H1 (cell line): ENCODE measurements at regions not wholly inside any gene's neighbourhood (a gene's known extent, or its start where the extent isn't known, plus 50 kb on each side); places are given as distances from the start of the nearest gene placed in this dataset.

ENCODE experiments used
- EGR1 ChIP-seq: IDR thresholded peaks from 2 replicates; pipeline ENCODE4 v1.6.1; 2011; ENCODE audit warnings: low read depth, low read length, borderline replicate concordance
- MAFK ChIP-seq: IDR thresholded peaks from 2 replicates; pipeline ENCODE4 v1.6.1; 2012; ENCODE audit warnings: low read depth, mild to moderate bottlenecking, improper control_type of control experiment, low read length
- SIRT6 ChIP-seq: IDR thresholded peaks from one replicate; pipeline ENCODE4 v1.7.1; 2012; ENCODE audit warnings: low read length, inconsistent platforms
- TF ChIP-seq, protein P1 (sequence below): IDR thresholded peaks from 2 replicates; pipeline ENCODE4 v1.6.1; 2012; ENCODE audit warnings: inconsistent platforms

DNA sequence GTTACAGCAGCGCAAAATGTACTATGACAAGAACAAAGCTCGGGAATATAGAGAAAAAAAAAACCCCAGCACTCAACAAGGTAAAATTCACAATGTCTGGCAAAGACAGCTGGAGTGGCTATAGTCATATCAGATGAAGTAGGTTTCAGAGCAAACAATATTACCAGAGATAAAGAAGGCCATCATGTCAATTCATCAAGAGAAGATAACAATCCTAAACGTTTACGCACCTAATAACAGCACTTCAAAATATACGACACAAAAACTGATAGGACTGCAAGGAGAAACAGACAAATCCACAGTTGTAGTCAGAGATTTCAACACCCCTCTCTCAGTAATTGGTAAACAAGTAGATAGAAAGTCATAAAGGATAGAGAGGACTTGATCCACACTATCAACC, 455.2 kb downstream of the PTPRU start (continued):
- TF ChIP-seq, protein P1, sequence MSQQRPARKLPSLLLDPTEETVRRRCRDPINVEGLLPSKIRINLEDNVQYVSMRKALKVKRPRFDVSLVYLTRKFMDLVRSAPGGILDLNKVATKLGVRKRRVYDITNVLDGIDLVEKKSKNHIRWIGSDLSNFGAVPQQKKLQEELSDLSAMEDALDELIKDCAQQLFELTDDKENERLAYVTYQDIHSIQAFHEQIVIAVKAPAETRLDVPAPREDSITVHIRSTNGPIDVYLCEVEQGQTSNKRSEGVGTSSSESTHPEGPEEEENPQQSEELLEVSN: no peak
- no peak for TF ChIP-seq MAFK
- no peak for TF ChIP-seq EGR1
- TF ChIP-seq SIRT6: no peak
